BJ (cell line): ENCODE measurements at regions not wholly inside any gene's neighbourhood (a gene's known extent, or its start where the extent isn't known, plus 50 kb on each side); places are given as distances from the start of the nearest gene placed in this dataset.
"Not testable (repeated sequence)": the region's sequence is repeated elsewhere in the genome, so short reads cannot be mapped to it uniquely, and the experiment has no call there.

Experiments used
- CTCF ChIA-PET: fragments of 350-600 bp; formaldehyde crosslinking; extraction: SDS; loops from one replicate; lab custom pipeline; 2021; ENCODE audit warnings: antibody characterized with exemption, inconsistent platforms; lab: Yijun Ruan, JAX
- POLR2A ChIA-PET: fragments of 300-600 bp; sonication (Branson Sonifier 250); formaldehyde crosslinking; extraction: SDS; loops from one replicate; lab custom pipeline; 2021; ENCODE audit warnings: antibody characterized with exemption; lab: Charles Lee
- DNase-seq: peaks from one replicate; pipeline ENCODE4 v3.0.0-alpha.2; 2011; ENCODE audit warnings: low read depth
- H3K27me3 ChIP-seq: 2 replicates; pipeline ENCODE4 v1.6.0; 2011; ENCODE audit warnings: low read length; ENCODE audit not compliant: control insufficient read depth, insufficient read depth
- H3K36me3 ChIP-seq: 2 replicates; pipeline ENCODE4 v1.5.1; 2011; ENCODE audit warnings: low read length; ENCODE audit not compliant: control insufficient read depth, insufficient read depth
- H3K4me3 ChIP-seq: 2 replicates; pipeline ENCODE4 v1.5.1; 2011; ENCODE audit warnings: low read depth, mild to moderate bottlenecking, control low read depth, low read length
- CTCF ChIP-seq: IDR thresholded peaks from 2 replicates; pipeline ENCODE4 v1.5.1; 2011; ENCODE audit warnings: low read depth, mild to moderate bottlenecking, control low read depth, inconsistent platforms, low read length, moderate library complexity; ENCODE audit not compliant: insufficient read depth

GRCh38 chr7:64469673-64470072 lies 93.2 kb downstream of the ZNF680 start:
- POLR2A ChIA-PET: no interaction called here
- H3K4me3 ChIP-seq: no peak overlapping the region
- no peak for TF ChIP-seq CTCF
- H3K36me3 ChIP-seq: no peaks in the 10 kb centered on the region
- CTCF ChIA-PET: no interaction called here
- no peak for DNase-seq
- no peaks in the 10 kb centered on the region for H3K27me3 ChIP-seq

- H3K36me3 ChIP-seq: no peaks in the 10 kb centered on the region
- CTCF ChIA-PET: no interaction called here
- no peaks in the 10 kb centered on the region for H3K27me3 ChIP-seq
- DNase-seq: no peak
- POLR2A ChIA-PET: no interaction called here
- no peak overlapping the region for H3K4me3 ChIP-seq
- TF ChIP-seq CTCF: no peak
These were observed 97.3 kb downstream of the ZNF680 start for GRCh38 chr7:64465551-64465950.

GRCh38 chr7:64463636-64464375 lies 99.1 kb downstream of the ZNF680 start:
- Histone ChIP-seq H3K36me3 (no peaks in the 10 kb centered on the region), H3K4me3 (peak overlapping the region; percentile 44), H3K27me3 (no peaks in the 10 kb centered on the region)
- ChIA-PET CTCF (no interaction called here), POLR2A (no interaction called here)
- DNase-seq: peak; percentile 30
- no peak for TF ChIP-seq CTCF

- CTCF ChIA-PET, H3K27me3 ChIP-seq, DNase-seq, POLR2A ChIA-PET, H3K36me3 ChIP-seq, H3K4me3 ChIP-seq: not testable (repeated sequence)
These were observed 103.0 kb downstream of the ZNF680 start for GRCh38 chr7:64459858-64460257.

GRCh38 chr7:64433590-64433989 lies 119.8 kb downstream of the ZNF736 start:
- POLR2A ChIA-PET: no interaction called here
- no peaks in the 10 kb centered on the region for H3K27me3 ChIP-seq
- H3K36me3 ChIP-seq: no peaks in the 10 kb centered on the region
- no peak for TF ChIP-seq CTCF
- H3K4me3 ChIP-seq: no peak overlapping the region
- CTCF ChIA-PET: no interaction called here
- no peak for DNase-seq

- Histone ChIP-seq H3K36me3 (no peaks in the 10 kb centered on the region), H3K4me3 (no peak overlapping the region), H3K27me3 (no peaks in the 10 kb centered on the region)
- CTCF ChIA-PET: no interaction called here
- DNase-seq: no peak
- POLR2A ChIA-PET: no interaction called here
- no peak for TF ChIP-seq CTCF
These were observed 118.1 kb downstream of the ZNF736 start for GRCh38 chr7:64431838-64432237.
